CD4-positive, alpha-beta T cell treated with Interleukin-15 for 4 hours (primary cell): ENCODE measurements at regions not wholly inside any gene's neighbourhood (a gene's known extent, or its start where the extent isn't known, plus 50 kb on each side); places are given as distances from the start of the nearest gene placed in this dataset.

Experiments used
- DNase-seq: peaks from one replicate; pipeline ENCODE4 v3.0.0-alpha.2; 2020; ENCODE audit warnings: low spot score

- DNase-seq, result no peak
Observed at GRCh38 chr10:128854963-128855362, 612.1 kb upstream of the MGMT start.

- no peak for DNase-seq
Observed at GRCh38 chr10:128855618-128856428, 611.2 kb upstream of the MGMT start.

- no peak for DNase-seq
Observed at GRCh38 chr10:128859738-128860386, 607.2 kb upstream of the MGMT start.

- DNase-seq, result no peak
Observed at GRCh38 chr10:128860574-128860973, 606.5 kb upstream of the MGMT start.

GRCh38 chr10:128861018-128861901 lies 605.8 kb upstream of the MGMT start:
- DNase-seq, result no peak

GRCh38 chr10:128863411-128863810 lies 603.6 kb upstream of the MGMT start:
- DNase-seq, result no peak

GRCh38 chr10:128863823-128864405 lies 603.1 kb upstream of the MGMT start:
- DNase-seq, result no peak

GRCh38 chr10:128864554-128865295 lies 602.3 kb upstream of the MGMT start:
- no peak for DNase-seq

- no peak for DNase-seq
Observed at GRCh38 chr10:128865436-128866195, 601.4 kb upstream of the MGMT start.

- DNase-seq, result no peak
Observed at GRCh38 chr10:128866551-128866950, 600.5 kb upstream of the MGMT start.

GRCh38 chr10:128867210-128867609 lies 599.8 kb upstream of the MGMT start:
- DNase-seq, result no peak

- DNase-seq, result no peak
Observed at GRCh38 chr10:128867819-128868218, 599.2 kb upstream of the MGMT start.

- no peak for DNase-seq
Observed at GRCh38 chr10:128868481-128868880, 598.6 kb upstream of the MGMT start.

- no peak for DNase-seq
Observed at GRCh38 chr10:128869101-128869749, 597.8 kb upstream of the MGMT start.

- no peak for DNase-seq
Observed at GRCh38 chr10:128870830-128871597, 596.0 kb upstream of the MGMT start.

GRCh38 chr10:128871671-128872231 lies 595.3 kb upstream of the MGMT start:
- DNase-seq, result no peak

- DNase-seq, result no peak
Observed at GRCh38 chr10:128873411-128874054, 593.5 kb upstream of the MGMT start.

GRCh38 chr10:128874331-128874730 lies 592.7 kb upstream of the MGMT start:
- no peak for DNase-seq
